H9 (cell line): ENCODE measurements at regions not wholly inside any gene's neighbourhood (a gene's known extent, or its start where the extent isn't known, plus 50 kb on each side); places are given as distances from the start of the nearest gene placed in this dataset.

Source experiments
- DNase-seq: peaks from one replicate; pipeline ENCODE4 v3.0.0-alpha.2; 2017
- H2AFZ ChIP-seq: one replicate; pipeline ENCODE4 v1.6.1; 2013; ENCODE audit warnings: mild to moderate bottlenecking, low read length, control low read depth, moderate library complexity
- H2AK5ac ChIP-seq: 2 replicates; pipeline ENCODE4 v1.6.1; 2013; ENCODE audit warnings: low read length, control low read depth, mixed read lengths; ENCODE audit not compliant: insufficient read length
- H2BK120ac ChIP-seq: one replicate; pipeline ENCODE4 v1.6.1; 2013; ENCODE audit warnings: low read depth, mild to moderate bottlenecking, low read length, control low read depth, inconsistent platforms; ENCODE audit not compliant: poor library complexity, severe bottlenecking
- H2BK12ac ChIP-seq: 2 replicates; pipeline ENCODE4 v1.6.1; 2013; ENCODE audit warnings: low read length, control low read depth, mixed read lengths, low read depth; ENCODE audit not compliant: insufficient read length
- H2BK15ac ChIP-seq: 2 replicates; pipeline ENCODE4 v1.6.1; 2013; ENCODE audit warnings: low read depth, low read length, control low read depth
- H2BK20ac ChIP-seq: one replicate; pipeline ENCODE4 v1.6.1; 2013; ENCODE audit warnings: low read depth, mild to moderate bottlenecking, low read length, control low read depth, inconsistent platforms; ENCODE audit not compliant: poor library complexity, severe bottlenecking
- H2BK5ac ChIP-seq: 2 replicates; pipeline ENCODE4 v1.6.1; 2013; ENCODE audit warnings: low read length, control low read depth, mixed read lengths; ENCODE audit not compliant: insufficient read length
- H3K14ac ChIP-seq: 2 replicates; pipeline ENCODE4 v1.6.1; 2013; ENCODE audit warnings: low read length, control low read depth; ENCODE audit not compliant: insufficient read depth
- H3K18ac ChIP-seq: 2 replicates; pipeline ENCODE4 v1.6.1; 2013; ENCODE audit warnings: low read depth, mild to moderate bottlenecking, mixed read lengths, low read length, control low read depth; ENCODE audit not compliant: insufficient read length
- H3K23ac ChIP-seq: 2 replicates; pipeline ENCODE4 v1.6.1; 2013; ENCODE audit warnings: low read length, control low read depth, mixed read lengths, low read depth; ENCODE audit not compliant: insufficient read length
- H3K23me2 ChIP-seq: 2 replicates; pipeline ENCODE4 v1.6.1; 2013; ENCODE audit warnings: low read depth, mild to moderate bottlenecking, mixed read lengths, low read length, control low read depth; ENCODE audit not compliant: insufficient read length, poor library complexity, severe bottlenecking
- H3K27ac ChIP-seq: 2 replicates; pipeline ENCODE4 v1.5.1; 2013; ENCODE audit warnings: low read length, control low read depth, mixed read lengths, low read depth; ENCODE audit not compliant: insufficient read length
- H3K27me3 ChIP-seq: 2 replicates; pipeline ENCODE4 v1.6.1; 2013; ENCODE audit warnings: low read length, control low read depth, inconsistent platforms; ENCODE audit not compliant: insufficient read depth
- H3K4ac ChIP-seq: 2 replicates; pipeline ENCODE4 v1.6.1; 2013; ENCODE audit warnings: low read depth, mild to moderate bottlenecking, control low read depth, inconsistent platforms, low read length, moderate library complexity
- H3K4me1 ChIP-seq: 2 replicates; pipeline ENCODE4 v1.6.1; 2013; ENCODE audit warnings: low read length, control low read depth, inconsistent platforms; ENCODE audit not compliant: insufficient read depth
- H3K4me2 ChIP-seq: 2 replicates; pipeline ENCODE4 v1.6.1; 2013; ENCODE audit warnings: low read length, control low read depth, mixed read lengths; ENCODE audit not compliant: insufficient read length, insufficient read depth
- H3K56ac ChIP-seq: 2 replicates; pipeline ENCODE4 v1.6.1; 2013; ENCODE audit warnings: low read depth, mild to moderate bottlenecking, mixed read lengths, low read length, control low read depth; ENCODE audit not compliant: insufficient read length
- H3K79me1 ChIP-seq: 2 replicates; pipeline ENCODE4 v1.6.1; 2013; ENCODE audit warnings: low read depth, mild to moderate bottlenecking, moderate library complexity, low read length, control low read depth, inconsistent platforms; ENCODE audit not compliant: insufficient read depth, poor library complexity, severe bottlenecking
- H3K79me2 ChIP-seq: 2 replicates; pipeline ENCODE4 v1.6.1; 2013; ENCODE audit warnings: low read length, control low read depth, inconsistent platforms; ENCODE audit not compliant: insufficient read depth
- H3K9ac ChIP-seq: 2 replicates; pipeline ENCODE4 v1.6.1; 2013; ENCODE audit warnings: low read length, control low read depth, mixed read lengths; ENCODE audit not compliant: insufficient read length; ENCODE audit errors: extremely low read depth
- H3K9me3 ChIP-seq: one replicate; pipeline ENCODE4 v1.6.1; 2013; ENCODE audit warnings: low read depth, low read length, inconsistent platforms; ENCODE audit not compliant: control insufficient read depth
- H3T11ph ChIP-seq: one replicate; pipeline ENCODE4 v1.6.1; 2013; ENCODE audit warnings: mild to moderate bottlenecking, low read length, control low read depth, inconsistent platforms
- H4K20me1 ChIP-seq: one replicate; pipeline ENCODE4 v1.6.1; 2013; ENCODE audit not compliant: control insufficient read depth, insufficient read length, insufficient read depth
- H4K5ac ChIP-seq: 2 replicates; pipeline ENCODE4 v1.6.1; 2013; ENCODE audit warnings: low read depth, mild to moderate bottlenecking, mixed read lengths, low read length, control low read depth; ENCODE audit not compliant: insufficient read length
- H4K8ac ChIP-seq: replicated peaks from 2 replicates; pipeline ENCODE4 v1.6.1; 2013; ENCODE audit warnings: low read length, control low read depth, mixed read lengths, low read depth; ENCODE audit not compliant: insufficient read length
- H4K91ac ChIP-seq: 2 replicates; pipeline ENCODE4 v1.6.1; 2013; ENCODE audit warnings: low read depth, mild to moderate bottlenecking, moderate library complexity, mixed read lengths, low read length, control low read depth; ENCODE audit not compliant: insufficient read length
- H3K27ac Mint-ChIP-seq, 3 experiments: 2 replicates in 2 of 3; 3 replicates in 1 of 3; pipeline ENCODE4 v1.8.0; 2020 to 2021; ENCODE audit warnings: mixed read lengths in 3 of 3, mild to moderate bottlenecking in 1 of 3, moderate library complexity in 1 of 3
- H3K27me3 Mint-ChIP-seq: 2 replicates; pipeline ENCODE4 v1.8.0; 2021; ENCODE audit warnings: low read depth, mild to moderate bottlenecking, moderate library complexity, mixed read lengths
- H3K36me3 Mint-ChIP-seq, 3 experiments: 2 replicates in 2 of 3; 3 replicates in 1 of 3; pipeline ENCODE4 v1.8.0; 2020 to 2021; ENCODE audit warnings: low read depth in 3 of 3, mixed read lengths in 3 of 3; ENCODE audit not compliant: insufficient read depth in 1 of 3
- H3K4me1 Mint-ChIP-seq, 2 experiments: 2 replicates each; pipeline ENCODE4 v1.8.0; 2020; ENCODE audit warnings: mixed read lengths in 2 of 2
- H3K4me3 Mint-ChIP-seq, 2 experiments: 2 replicates in 1 of 2; 3 replicates in 1 of 2; pipeline ENCODE4 v1.8.0; 2020 to 2021; ENCODE audit warnings: mild to moderate bottlenecking in 2 of 2, mixed read lengths in 2 of 2, moderate library complexity in 1 of 2
- H3K9me3 Mint-ChIP-seq, 2 experiments: 2 replicates in 1 of 2; 3 replicates in 1 of 2; pipeline ENCODE4 v1.8.0; 2020; ENCODE audit warnings: mild to moderate bottlenecking in 2 of 2, mixed read lengths in 2 of 2, moderate library complexity in 1 of 2
- CTCF ChIP-seq: fragments of 200-600 bp; sonication (generic); conservative IDR thresholded peaks from 3 replicates; pipeline ENCODE4 v1.8.0; 2021; ENCODE audit warnings: antibody characterized with exemption, mild to moderate bottlenecking
- WGBS: extraction: QIAGEN DNeasy Blood & Tissue Kit; methylation state at CpG from one replicate; pipeline ENCODE4 v1.1.7; 2013; ENCODE audit warnings: missing lambda C conversion rate, low lambda C conversion rate, mixed read lengths; ENCODE audit not compliant: insufficient read length; ENCODE audit errors: extremely low coverage; 5-methylcytosine and 5-hydroxymethylcytosine counted together

- no peak for TF ChIP-seq CTCF
- no peak overlapping the region for H3K4me2 ChIP-seq
- no peak for DNase-seq
- no peaks in the 10 kb centered on the region for H4K20me1 ChIP-seq
- no peak overlapping the region for H2BK20ac ChIP-seq
- WGBS, result no CpG with 5 or more reads among the region's 5 CpGs
- no peak overlapping the region for H3T11ph ChIP-seq
- no peak overlapping the region for H3K56ac ChIP-seq
- no peaks in the 10 kb centered on the region for H3K23me2 ChIP-seq
- Mint-ChIP-seq H3K4me1 (peaks cover 6 to 9% of the 10 kb centered on the region in 2 experiments), H3K4me3 (no peak overlapping the region), H3K36me3 (no peaks in the 10 kb centered on the region), H3K9me3 (no peaks in the 10 kb centered on the region), H3K27ac (peak overlapping the region in 1 of 3 experiments; percentile 44; a peak in 1 of 7 replicates), H3K27me3 (peaks cover 2% of the 10 kb centered on the region; the same call in 1 of the 2 replicates)
- no peak overlapping the region for H3K23ac ChIP-seq
- H2BK120ac ChIP-seq, result no peak overlapping the region
- no peak overlapping the region for H4K5ac ChIP-seq
- no peak overlapping the region for H3K18ac ChIP-seq
- H4K8ac ChIP-seq, result no peak overlapping the region
- no peak overlapping the region for H2BK12ac ChIP-seq
- H2BK15ac ChIP-seq, result no peak overlapping the region
- no peaks in the 10 kb centered on the region for H3K9me3 ChIP-seq
- H3K79me2 ChIP-seq, result no peaks in the 10 kb centered on the region
- no peak overlapping the region for H3K14ac ChIP-seq
- no peak overlapping the region for H3K4ac ChIP-seq
- H3K9ac ChIP-seq, result no peak overlapping the region
- H3K4me1 ChIP-seq, result no peaks in the 10 kb centered on the region; the same call in 1 of the 2 replicates
- no peaks in the 10 kb centered on the region for H3K27me3 ChIP-seq
- H4K91ac ChIP-seq, result no peak overlapping the region
- H2BK5ac ChIP-seq, result no peak overlapping the region
- no peak overlapping the region for H2AFZ ChIP-seq
- H3K27ac ChIP-seq, result no peak overlapping the region
- no peaks in the 10 kb centered on the region for H3K79me1 ChIP-seq
- no peak overlapping the region for H2AK5ac ChIP-seq
Measured at GRCh38 chr7:153088601-153089000, 329.0 kb downstream of the ACTR3B start.
